ENCODE measurements at regions not wholly inside any gene's neighbourhood (a gene's known extent, or its start where the extent isn't known, plus 50 kb on each side); places are given as distances from the start of the nearest gene placed in this dataset.

DNA sequence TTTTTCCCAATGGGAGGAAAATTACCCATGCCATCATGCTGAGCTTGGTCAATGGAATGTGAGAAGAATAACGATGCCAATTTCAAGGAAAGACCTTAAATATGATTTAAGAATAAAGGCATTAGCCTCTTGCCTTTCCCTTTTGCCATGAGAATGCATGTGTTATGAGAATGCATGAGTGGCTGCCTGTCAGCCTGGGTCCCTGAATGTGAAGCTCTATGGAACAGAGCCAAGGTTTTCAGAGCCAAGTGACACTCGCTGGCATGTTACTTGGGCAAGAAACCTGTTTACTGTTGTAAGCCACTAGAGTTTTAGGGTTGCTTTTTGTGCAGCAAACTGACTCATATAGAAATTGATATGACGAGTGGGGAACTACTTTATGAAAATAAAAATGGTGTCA is 75.7 kb downstream of the JRKL start:
- peaks cover 18 to 20% of the 10 kb centered on the region in 2 experiments for H3K4me1 Mint-ChIP-seq
- Histone ChIP-seq H3K18ac (ENCODE audit: insufficient read length, low read depth, low read length) (no peak overlapping the region), H2BK120ac (ENCODE audit: low read depth, low read length, poor library complexity, severe bottlenecking) (no peak overlapping the region), H3K27ac (ENCODE audit: insufficient read length, low read depth, low read length) (no peak overlapping the region), H3K4ac (ENCODE audit: low read depth, low read length) (no peak overlapping the region), H3K27me3 (ENCODE audit: insufficient read depth, low read length) (no peaks in the 10 kb centered on the region), H2BK5ac (ENCODE audit: insufficient read length, low read length) (no peak overlapping the region), H3K9ac (ENCODE audit: extremely low read depth, insufficient read length, low read length) (no peak overlapping the region), H3K4me2 (ENCODE audit: insufficient read depth, insufficient read length, low read length) (no peak overlapping the region), H3K9me3 (ENCODE audit: control insufficient read depth, low read depth, low read length) (no peaks in the 10 kb centered on the region), H2BK15ac (ENCODE audit: low read depth, low read length) (no peak overlapping the region), H3K4me1 (ENCODE audit: insufficient read depth, low read length) (no peaks in the 10 kb centered on the region; the same call in 1 of the 2 replicates), H2BK20ac (ENCODE audit: low read depth, low read length, poor library complexity, severe bottlenecking) (no peak overlapping the region), H3K56ac (ENCODE audit: insufficient read length, low read depth, low read length) (no peak overlapping the region), H3K79me2 (ENCODE audit: insufficient read depth, low read length) (no peaks in the 10 kb centered on the region; the same call in 1 of the 2 replicates), H3K23ac (ENCODE audit: insufficient read length, low read depth, low read length) (no peak overlapping the region), H4K8ac (replicated peaks; ENCODE audit: insufficient read length, low read depth, low read length) (no peak overlapping the region), H4K20me1 (ENCODE audit: control insufficient read depth, insufficient read depth, insufficient read length) (no peaks in the 10 kb centered on the region), H4K5ac (ENCODE audit: insufficient read length, low read depth, low read length) (no peak overlapping the region), H3K14ac (ENCODE audit: insufficient read depth, low read length) (no peak overlapping the region), H3K23me2 (ENCODE audit: insufficient read length, low read depth, low read length, poor library complexity, severe bottlenecking) (no peaks in the 10 kb centered on the region), H3K79me1 (ENCODE audit: insufficient read depth, low read depth, low read length, poor library complexity, severe bottlenecking) (no peaks in the 10 kb centered on the region), H2AK5ac (ENCODE audit: insufficient read length, low read length) (no peak overlapping the region), H4K91ac (ENCODE audit: insufficient read length, low read depth, low read length) (no peak overlapping the region), H3T11ph (ENCODE audit: low read length) (no peak overlapping the region), H2BK12ac (ENCODE audit: insufficient read length, low read depth, low read length) (no peak overlapping the region), H2AFZ (ENCODE audit: low read length) (no peak overlapping the region)
- H3K36me3 Mint-ChIP-seq (ENCODE audit: insufficient read depth in 1 of 3, low read depth in 3 of 3) = no peaks in the 10 kb centered on the region
- H3K27ac Mint-ChIP-seq = no peak overlapping the region
- H3K27me3 Mint-ChIP-seq (ENCODE audit: low read depth) = no peaks in the 10 kb centered on the region
- H3K4me3 Mint-ChIP-seq = no peak overlapping the region
- TF ChIP-seq, protein P1, sequence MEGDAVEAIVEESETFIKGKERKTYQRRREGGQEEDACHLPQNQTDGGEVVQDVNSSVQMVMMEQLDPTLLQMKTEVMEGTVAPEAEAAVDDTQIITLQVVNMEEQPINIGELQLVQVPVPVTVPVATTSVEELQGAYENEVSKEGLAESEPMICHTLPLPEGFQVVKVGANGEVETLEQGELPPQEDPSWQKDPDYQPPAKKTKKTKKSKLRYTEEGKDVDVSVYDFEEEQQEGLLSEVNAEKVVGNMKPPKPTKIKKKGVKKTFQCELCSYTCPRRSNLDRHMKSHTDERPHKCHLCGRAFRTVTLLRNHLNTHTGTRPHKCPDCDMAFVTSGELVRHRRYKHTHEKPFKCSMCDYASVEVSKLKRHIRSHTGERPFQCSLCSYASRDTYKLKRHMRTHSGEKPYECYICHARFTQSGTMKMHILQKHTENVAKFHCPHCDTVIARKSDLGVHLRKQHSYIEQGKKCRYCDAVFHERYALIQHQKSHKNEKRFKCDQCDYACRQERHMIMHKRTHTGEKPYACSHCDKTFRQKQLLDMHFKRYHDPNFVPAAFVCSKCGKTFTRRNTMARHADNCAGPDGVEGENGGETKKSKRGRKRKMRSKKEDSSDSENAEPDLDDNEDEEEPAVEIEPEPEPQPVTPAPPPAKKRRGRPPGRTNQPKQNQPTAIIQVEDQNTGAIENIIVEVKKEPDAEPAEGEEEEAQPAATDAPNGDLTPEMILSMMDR (conservative IDR thresholded peaks at IDR 0.05) = no peak
- no peak for DNase-seq
- H3K9me3 Mint-ChIP-seq = no peaks in the 10 kb centered on the region
- WGBS (ENCODE audit: extremely low coverage, insufficient read length, low lambda C conversion rate) = no CpG with 5 or more reads among the region's 3 CpGs
